HG03565 (cell line): ENCODE measurements at regions not wholly inside any gene's neighbourhood (a gene's known extent, or its start where the extent isn't known, plus 50 kb on each side); places are given as distances from the start of the nearest gene placed in this dataset.

Source experiments
- ATAC-seq: cut with Tn5 transposase; IDR thresholded peaks from one replicate; pipeline ENCODE4 v1.9.1; 2021; ENCODE audit warnings: mild to moderate bottlenecking, moderate library complexity; ENCODE audit not compliant: unreplicated experiment

- ATAC-seq, result no peak
Measured at GRCh38 chr1:177793900-177794299, 176.0 kb downstream of the SEC16B start.

GRCh38 chr1:177790566-177790965, 179.3 kb downstream of the SEC16B start:
- ATAC-seq, result no peak

GRCh38 chr1:177789956-177790355, 179.9 kb downstream of the SEC16B start:
- no peak for ATAC-seq

- ATAC-seq, result no peak
Measured at GRCh38 chr1:177786176-177786745, 183.6 kb downstream of the SEC16B start.

GRCh38 chr1:177784936-177785335, 184.9 kb downstream of the SEC16B start:
- ATAC-seq, result no peak

- no peak for ATAC-seq
Measured at GRCh38 chr1:177784409-177784808, 185.4 kb downstream of the SEC16B start.

- no peak for ATAC-seq
Measured at GRCh38 chr1:177783051-177783450, 186.8 kb downstream of the SEC16B start.

GRCh38 chr1:177780096-177780700, 189.7 kb downstream of the SEC16B start:
- ATAC-seq, result no peak

GRCh38 chr1:177779166-177779965, 190.5 kb downstream of the SEC16B start:
- ATAC-seq, result no peak

GRCh38 chr1:177775924-177776323, 193.9 kb downstream of the SEC16B start:
- no peak for ATAC-seq

- ATAC-seq, result no peak
Measured at GRCh38 chr1:177772386-177772960, 197.4 kb downstream of the SEC16B start.

- no peak for ATAC-seq
Measured at GRCh38 chr1:177771688-177772087, 198.2 kb downstream of the SEC16B start.

GRCh38 chr1:177770096-177770495, 199.8 kb downstream of the SEC16B start:
- no peak for ATAC-seq

GRCh38 chr1:177755851-177756560, 213.9 kb downstream of the SEC16B start:
- ATAC-seq, result no peak

GRCh38 chr1:177754603-177755002, 215.3 kb downstream of the SEC16B start:
- ATAC-seq, result no peak

- ATAC-seq, result no peak
Measured at GRCh38 chr1:177753655-177754054, 216.2 kb downstream of the SEC16B start.

- no peak for ATAC-seq
Measured at GRCh38 chr1:177748080-177748801, 221.6 kb downstream of the SEC16B start.

- no peak for ATAC-seq
Measured at GRCh38 chr1:177746155-177746554, 223.7 kb downstream of the SEC16B start.

GRCh38 chr1:177744906-177745305, 225.0 kb downstream of the SEC16B start:
- no peak for ATAC-seq

GRCh38 chr1:177741476-177741875, 228.4 kb downstream of the SEC16B start:
- ATAC-seq, result no peak

GRCh38 chr1:177739780-177740179, 230.1 kb downstream of the SEC16B start:
- ATAC-seq, result no peak
